Tibial nerve (tissue), 4 donors: ENCODE measurements at regions not wholly inside any gene's neighbourhood (a gene's known extent, or its start where the extent isn't known, plus 50 kb on each side); places are given as distances from the start of the nearest gene placed in this dataset.

ENCODE experiments used
- EP300 ChIP-seq, 2 donors: sonication (generic); formaldehyde crosslinking; IDR thresholded peaks; one replicate each; pipeline ENCODE4 v1.6.1; 2017; ENCODE audit warnings: antibody characterized with exemption in 2 of 2, mild to moderate bottlenecking in 1 of 2
- TF ChIP-seq, protein P1 (sequence below), 5 experiments: fragments of 200-600 bp in 3 of 5; fragments of 450-650 bp in 2 of 5; sonication (generic) in 3 of 5; IDR thresholded peaks; one replicate each; pipeline ENCODE4 v1.5.1; 2016 to 2019; ENCODE audit warnings: antibody characterized with exemption in 5 of 5, mild to moderate bottlenecking in 3 of 5, moderate library complexity in 2 of 5

DNA sequence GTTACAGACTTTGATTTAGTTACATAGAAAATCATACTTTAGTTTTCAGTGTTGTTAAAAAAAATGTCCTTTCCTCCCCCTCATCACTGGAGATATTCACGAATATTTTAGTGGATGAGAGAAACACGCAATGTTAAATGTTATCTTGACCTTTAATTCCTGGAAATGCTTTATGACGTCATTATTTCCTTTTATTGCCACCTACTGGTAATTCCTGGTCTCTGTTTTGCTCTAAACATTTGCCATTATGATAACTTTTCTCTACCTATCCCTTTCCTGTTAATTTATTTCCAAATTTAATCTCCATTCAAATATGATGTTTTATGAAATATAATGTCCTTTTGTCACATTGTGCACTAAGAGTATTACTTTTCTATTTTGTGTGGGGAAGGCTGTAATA, 770.6 kb downstream of the FAM181B start:
- TF ChIP-seq, protein P1, sequence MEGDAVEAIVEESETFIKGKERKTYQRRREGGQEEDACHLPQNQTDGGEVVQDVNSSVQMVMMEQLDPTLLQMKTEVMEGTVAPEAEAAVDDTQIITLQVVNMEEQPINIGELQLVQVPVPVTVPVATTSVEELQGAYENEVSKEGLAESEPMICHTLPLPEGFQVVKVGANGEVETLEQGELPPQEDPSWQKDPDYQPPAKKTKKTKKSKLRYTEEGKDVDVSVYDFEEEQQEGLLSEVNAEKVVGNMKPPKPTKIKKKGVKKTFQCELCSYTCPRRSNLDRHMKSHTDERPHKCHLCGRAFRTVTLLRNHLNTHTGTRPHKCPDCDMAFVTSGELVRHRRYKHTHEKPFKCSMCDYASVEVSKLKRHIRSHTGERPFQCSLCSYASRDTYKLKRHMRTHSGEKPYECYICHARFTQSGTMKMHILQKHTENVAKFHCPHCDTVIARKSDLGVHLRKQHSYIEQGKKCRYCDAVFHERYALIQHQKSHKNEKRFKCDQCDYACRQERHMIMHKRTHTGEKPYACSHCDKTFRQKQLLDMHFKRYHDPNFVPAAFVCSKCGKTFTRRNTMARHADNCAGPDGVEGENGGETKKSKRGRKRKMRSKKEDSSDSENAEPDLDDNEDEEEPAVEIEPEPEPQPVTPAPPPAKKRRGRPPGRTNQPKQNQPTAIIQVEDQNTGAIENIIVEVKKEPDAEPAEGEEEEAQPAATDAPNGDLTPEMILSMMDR (IDR thresholded peaks at IDR 0.05): no peak
- no peak for TF ChIP-seq EP300 (IDR thresholded peaks at IDR 0.05)
